Activated naive CD8-positive, alpha-beta T cell treated with anti-CD3 and anti-CD28 coated beads, Interleukin-2, amount 10 ng/mL, durations not matched to agents 7 days and 5 days (primary cell): ENCODE measurements at regions not wholly inside any gene's neighbourhood (a gene's known extent, or its start where the extent isn't known, plus 50 kb on each side); places are given as distances from the start of the nearest gene placed in this dataset.
"Not testable (repeated sequence)": the region's sequence is repeated elsewhere in the genome, so short reads cannot be mapped to it uniquely, and the experiment has no call there.

Experiments used
- ATAC-seq: fragments of 150-1000 bp; cut with Tn5 transposase; one replicate; pipeline ENCODE4 v1.10.0; 2021; ENCODE audit warnings: low read depth, moderate library complexity
- POLR2A ChIA-PET: fragments of 350-600 bp; sonication (Branson Sonifier 250); formaldehyde crosslinking; loops from one replicate; lab custom pipeline; 2021; ENCODE audit warnings: antibody characterized with exemption; lab: Charles Lee
- DNase-seq: peaks from one replicate; pipeline ENCODE4 v3.0.0; 2021
- H3K27ac Mint-ChIP-seq: one replicate; pipeline ENCODE4 v1.8.0; 2022; ENCODE audit warnings: mild to moderate bottlenecking, mixed read lengths
- H3K27me3 Mint-ChIP-seq: one replicate; pipeline ENCODE4 v1.8.0; 2022; ENCODE audit warnings: mild to moderate bottlenecking, moderate library complexity, mixed read lengths
- H3K36me3 Mint-ChIP-seq: one replicate; pipeline ENCODE4 v1.8.0; 2021; ENCODE audit warnings: mild to moderate bottlenecking, mixed read lengths
- H3K4me1 Mint-ChIP-seq: one replicate; pipeline ENCODE4 v1.8.0; 2021; ENCODE audit warnings: mixed read lengths
- H3K4me3 Mint-ChIP-seq: one replicate; pipeline ENCODE4 v1.8.0; 2022; ENCODE audit warnings: mild to moderate bottlenecking, moderate library complexity, mixed read lengths
- H3K9me3 Mint-ChIP-seq: one replicate; pipeline ENCODE4 v1.8.0; 2021; ENCODE audit warnings: mixed read lengths

GRCh38 chr2:166766769-166767322, 121.4 kb upstream of the XIRP2 start:
- H3K4me1 Mint-ChIP-seq, DNase-seq, H3K36me3 Mint-ChIP-seq, H3K9me3 Mint-ChIP-seq, ATAC-seq, H3K27ac Mint-ChIP-seq, H3K27me3 Mint-ChIP-seq, POLR2A ChIA-PET, H3K4me3 Mint-ChIP-seq: not testable (repeated sequence)

- Mint-ChIP-seq H3K27me3 (no peaks in the 10 kb centered on the region), H3K4me3 (no peak overlapping the region), H3K4me1 (no peaks in the 10 kb centered on the region), H3K27ac (no peak overlapping the region), H3K9me3 (no peaks in the 10 kb centered on the region), H3K36me3 (no peaks in the 10 kb centered on the region)
- no peak for ATAC-seq
- no peak for DNase-seq
- POLR2A ChIA-PET, result no interaction called here
These were observed 122.1 kb upstream of the XIRP2 start for GRCh38 chr2:166766220-166766619.

GRCh38 chr2:166765141-166765540, 123.1 kb upstream of the XIRP2 start:
- no peaks in the 10 kb centered on the region for H3K9me3 Mint-ChIP-seq
- H3K4me1 Mint-ChIP-seq, result no peaks in the 10 kb centered on the region
- DNase-seq (no peak), ATAC-seq (no peak)
- POLR2A ChIA-PET, result no interaction called here
- no peak overlapping the region for H3K4me3 Mint-ChIP-seq
- H3K36me3 Mint-ChIP-seq, result no peaks in the 10 kb centered on the region
- no peak overlapping the region for H3K27ac Mint-ChIP-seq
- H3K27me3 Mint-ChIP-seq, result no peaks in the 10 kb centered on the region

GRCh38 chr2:166764702-166765101, 123.6 kb upstream of the XIRP2 start:
- Mint-ChIP-seq H3K4me1 (no peaks in the 10 kb centered on the region), H3K27ac (no peak overlapping the region), H3K36me3 (no peaks in the 10 kb centered on the region), H3K4me3 (no peak overlapping the region), H3K9me3 (no peaks in the 10 kb centered on the region), H3K27me3 (no peaks in the 10 kb centered on the region)
- no peak for DNase-seq
- ATAC-seq, result no peak
- POLR2A ChIA-PET, result no interaction called here

- Mint-ChIP-seq H3K9me3 (no peaks in the 10 kb centered on the region), H3K4me3 (no peak overlapping the region), H3K36me3 (no peaks in the 10 kb centered on the region), H3K4me1 (no peaks in the 10 kb centered on the region), H3K27me3 (no peaks in the 10 kb centered on the region), H3K27ac (no peak overlapping the region)
- POLR2A ChIA-PET, result no interaction called here
- no peak for ATAC-seq
- no peak for DNase-seq
These were observed 124.1 kb upstream of the XIRP2 start for GRCh38 chr2:166764216-166764615.

GRCh38 chr2:166762746-166763145, 125.5 kb upstream of the XIRP2 start:
- Mint-ChIP-seq H3K4me3 (no peak overlapping the region), H3K27me3 (no peaks in the 10 kb centered on the region), H3K4me1 (no peaks in the 10 kb centered on the region), H3K9me3 (no peaks in the 10 kb centered on the region), H3K36me3 (no peaks in the 10 kb centered on the region), H3K27ac (no peak overlapping the region)
- POLR2A ChIA-PET, result no interaction called here
- DNase-seq (no peak), ATAC-seq (no peak)

GRCh38 chr2:166758956-166759355, 129.3 kb upstream of the XIRP2 start:
- POLR2A ChIA-PET, result no interaction called here
- Mint-ChIP-seq H3K4me1 (no peaks in the 10 kb centered on the region), H3K27ac (no peak overlapping the region), H3K4me3 (no peak overlapping the region), H3K27me3 (no peaks in the 10 kb centered on the region), H3K9me3 (no peaks in the 10 kb centered on the region), H3K36me3 (no peaks in the 10 kb centered on the region)
- ATAC-seq, result no peak
- DNase-seq, result no peak

- H3K4me1 Mint-ChIP-seq, result no peaks in the 10 kb centered on the region
- no peak overlapping the region for H3K27ac Mint-ChIP-seq
- H3K27me3 Mint-ChIP-seq, result no peaks in the 10 kb centered on the region
- ATAC-seq, result no peak
- H3K36me3 Mint-ChIP-seq, result no peaks in the 10 kb centered on the region
- H3K4me3 Mint-ChIP-seq, result no peak overlapping the region
- peaks cover under 1% of the 10 kb centered on the region for H3K9me3 Mint-ChIP-seq
- POLR2A ChIA-PET, result no interaction called here
- no peak for DNase-seq
These were observed 137.7 kb upstream of the XIRP2 start for GRCh38 chr2:166750624-166751023.

GRCh38 chr2:166744117-166744516, 144.2 kb upstream of the XIRP2 start:
- H3K4me3 Mint-ChIP-seq, ATAC-seq, H3K4me1 Mint-ChIP-seq, H3K27me3 Mint-ChIP-seq, H3K27ac Mint-ChIP-seq, POLR2A ChIA-PET, DNase-seq, H3K36me3 Mint-ChIP-seq: not testable (repeated sequence)
- H3K9me3 Mint-ChIP-seq, result peaks cover 23% of the 10 kb centered on the region

- H3K4me1 Mint-ChIP-seq, H3K27ac Mint-ChIP-seq, POLR2A ChIA-PET: not testable (repeated sequence)
These were observed 144.8 kb upstream of the XIRP2 start for GRCh38 chr2:166743482-166743881.

GRCh38 chr2:166727095-166727494, 161.2 kb upstream of the XIRP2 start:
- H3K9me3 Mint-ChIP-seq, result peaks cover 4% of the 10 kb centered on the region
- ATAC-seq, result no peak

More at GRCh38 chr2:166743482-166743881, 144.8 kb upstream of the XIRP2 start:
- H3K36me3 Mint-ChIP-seq, H3K27me3 Mint-ChIP-seq, ATAC-seq, DNase-seq, H3K4me3 Mint-ChIP-seq: not testable (repeated sequence)
- peaks cover 26% of the 10 kb centered on the region for H3K9me3 Mint-ChIP-seq

GRCh38 chr2:166725927-166726924, 162.1 kb upstream of the XIRP2 start:
- POLR2A ChIA-PET, result no interaction called here

More at GRCh38 chr2:166727095-166727494, 161.2 kb upstream of the XIRP2 start:
- no peaks in the 10 kb centered on the region for H3K4me1 Mint-ChIP-seq
- H3K27ac Mint-ChIP-seq, result no peak overlapping the region
- no peak for DNase-seq
- no peaks in the 10 kb centered on the region for H3K36me3 Mint-ChIP-seq
- POLR2A ChIA-PET, result no interaction called here
- no peak overlapping the region for H3K4me3 Mint-ChIP-seq
- H3K27me3 Mint-ChIP-seq, result no peaks in the 10 kb centered on the region

GRCh38 chr2:166716968-166717367, 171.3 kb upstream of the XIRP2 start:
- ATAC-seq, result no peak
- Mint-ChIP-seq H3K4me3 (no peak overlapping the region), H3K36me3 (no peaks in the 10 kb centered on the region), H3K4me1 (no peaks in the 10 kb centered on the region), H3K9me3 (peaks cover 1% of the 10 kb centered on the region), H3K27ac (no peak overlapping the region), H3K27me3 (no peaks in the 10 kb centered on the region)
- POLR2A ChIA-PET, result no interaction called here
- no peak for DNase-seq

More at GRCh38 chr2:166725927-166726924, 162.1 kb upstream of the XIRP2 start:
- H3K4me3 Mint-ChIP-seq, result no peak overlapping the region
- no peak overlapping the region for H3K27ac Mint-ChIP-seq
- DNase-seq, result no peak
- H3K4me1 Mint-ChIP-seq, result no peaks in the 10 kb centered on the region
- no peak for ATAC-seq
- H3K9me3 Mint-ChIP-seq, result peaks cover 3% of the 10 kb centered on the region
- H3K27me3 Mint-ChIP-seq, result no peaks in the 10 kb centered on the region
- no peaks in the 10 kb centered on the region for H3K36me3 Mint-ChIP-seq

- DNase-seq (no peak), ATAC-seq (no peak)
- H3K27ac Mint-ChIP-seq, result no peak overlapping the region
- no peaks in the 10 kb centered on the region for H3K27me3 Mint-ChIP-seq
- POLR2A ChIA-PET, result no interaction called here
- H3K36me3 Mint-ChIP-seq, result no peaks in the 10 kb centered on the region
- no peaks in the 10 kb centered on the region for H3K9me3 Mint-ChIP-seq
- no peaks in the 10 kb centered on the region for H3K4me1 Mint-ChIP-seq
- H3K4me3 Mint-ChIP-seq, result no peak overlapping the region
These were observed 188.2 kb upstream of the XIRP2 start for GRCh38 chr2:166700079-166700478.
